A673 (cell line): ENCODE measurements at regions not wholly inside any gene's neighbourhood (a gene's known extent, or its start where the extent isn't known, plus 50 kb on each side); places are given as distances from the start of the nearest gene placed in this dataset.

Experiments used
- EZH2 ChIP-seq: fragments of 200-600 bp; sonication (generic); IDR thresholded peaks from 2 replicates; pipeline ENCODE4 v1.6.1; 2017; ENCODE audit warnings: borderline replicate concordance, low read depth, mild to moderate bottlenecking, mixed read lengths, antibody characterized with exemption, low read length; ENCODE audit not compliant: poor library complexity, severe bottlenecking
- TF ChIP-seq, protein P1 (sequence below): fragments of 300-800, 200-600 bp; sonication (generic); conservative IDR thresholded peaks from 2 replicates; pipeline ENCODE4 v1.5.1; 2017; ENCODE audit warnings: low read depth, mild to moderate bottlenecking, antibody characterized with exemption, low read length, moderate library complexity, mixed read lengths

DNA sequence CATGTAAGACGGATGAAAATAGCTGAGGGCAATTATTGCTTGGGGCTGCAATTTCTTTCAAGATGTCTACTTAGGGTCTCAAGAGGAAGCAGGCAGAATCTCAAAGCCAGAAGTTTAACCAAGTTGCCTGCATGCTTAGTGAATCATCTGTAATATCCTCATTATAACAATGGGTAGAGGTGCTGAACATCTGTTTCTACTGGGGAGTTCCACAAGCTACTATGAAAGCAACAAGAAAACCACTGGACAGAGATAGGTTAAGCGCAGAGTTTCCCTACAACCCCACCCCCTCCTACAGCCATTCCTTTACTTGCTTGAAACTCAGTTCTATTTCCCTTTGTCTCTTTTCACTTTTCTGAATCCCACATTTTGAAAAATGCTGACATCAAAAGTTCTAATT is 759.4 kb upstream of the GBE1 start:
- TF ChIP-seq, protein P1, sequence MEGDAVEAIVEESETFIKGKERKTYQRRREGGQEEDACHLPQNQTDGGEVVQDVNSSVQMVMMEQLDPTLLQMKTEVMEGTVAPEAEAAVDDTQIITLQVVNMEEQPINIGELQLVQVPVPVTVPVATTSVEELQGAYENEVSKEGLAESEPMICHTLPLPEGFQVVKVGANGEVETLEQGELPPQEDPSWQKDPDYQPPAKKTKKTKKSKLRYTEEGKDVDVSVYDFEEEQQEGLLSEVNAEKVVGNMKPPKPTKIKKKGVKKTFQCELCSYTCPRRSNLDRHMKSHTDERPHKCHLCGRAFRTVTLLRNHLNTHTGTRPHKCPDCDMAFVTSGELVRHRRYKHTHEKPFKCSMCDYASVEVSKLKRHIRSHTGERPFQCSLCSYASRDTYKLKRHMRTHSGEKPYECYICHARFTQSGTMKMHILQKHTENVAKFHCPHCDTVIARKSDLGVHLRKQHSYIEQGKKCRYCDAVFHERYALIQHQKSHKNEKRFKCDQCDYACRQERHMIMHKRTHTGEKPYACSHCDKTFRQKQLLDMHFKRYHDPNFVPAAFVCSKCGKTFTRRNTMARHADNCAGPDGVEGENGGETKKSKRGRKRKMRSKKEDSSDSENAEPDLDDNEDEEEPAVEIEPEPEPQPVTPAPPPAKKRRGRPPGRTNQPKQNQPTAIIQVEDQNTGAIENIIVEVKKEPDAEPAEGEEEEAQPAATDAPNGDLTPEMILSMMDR = no peak
- no peak for TF ChIP-seq EZH2
